UCSD-AML1 (cell line): ENCODE measurements at regions not wholly inside any gene's neighbourhood (a gene's known extent, or its start where the extent isn't known, plus 50 kb on each side); places are given as distances from the start of the nearest gene placed in this dataset.

Source experiments
- DNase-seq: peaks from one replicate; lab custom pipeline; 2025; ENCODE audit not compliant: unreplicated experiment; lab: John Stamatoyannopoulos, UW

GRCh38 chr1:9179463-9180110 is 50.7 kb upstream of the GPR157 start:
- DNase-seq = no peak

GRCh38 chr1:9180111-9180819 is 51.4 kb upstream of the GPR157 start:
- no peak for DNase-seq

- DNase-seq = peak; percentile 79
Measured at GRCh38 chr1:9181176-9181906, 52.4 kb upstream of the GPR157 start.

- peak; percentile 73 for DNase-seq
Measured at GRCh38 chr1:9181990-9182783, 52.4 kb upstream of the H6PD start.

- peak; percentile 40 for DNase-seq
Measured at GRCh38 chr1:9182784-9183257, 51.8 kb upstream of the H6PD start.

GRCh38 chr1:9183441-9183840 is 51.1 kb upstream of the H6PD start:
- no peak for DNase-seq

GRCh38 chr1:9183898-9184297 is 50.7 kb upstream of the H6PD start:
- no peak for DNase-seq

- DNase-seq = no peak
Measured at GRCh38 chr1:9184749-9185148, 49.8 kb upstream of the H6PD start.
